HG03342 (cell line): ENCODE measurements at regions not wholly inside any gene's neighbourhood (a gene's known extent, or its start where the extent isn't known, plus 50 kb on each side); places are given as distances from the start of the nearest gene placed in this dataset.
A peak's percentile ranks its signal among the peaks of the same experiment; 100 is the strongest.
"Not testable (repeated sequence)": the region's sequence is repeated elsewhere in the genome, so short reads cannot be mapped to it uniquely, and the experiment has no call there.

Experiments
- ATAC-seq: cut with Tn5 transposase; IDR thresholded peaks from one replicate; pipeline ENCODE4 v1.9.1; 2021; ENCODE audit warnings: mild to moderate bottlenecking, moderate library complexity; ENCODE audit not compliant: unreplicated experiment

DNA sequence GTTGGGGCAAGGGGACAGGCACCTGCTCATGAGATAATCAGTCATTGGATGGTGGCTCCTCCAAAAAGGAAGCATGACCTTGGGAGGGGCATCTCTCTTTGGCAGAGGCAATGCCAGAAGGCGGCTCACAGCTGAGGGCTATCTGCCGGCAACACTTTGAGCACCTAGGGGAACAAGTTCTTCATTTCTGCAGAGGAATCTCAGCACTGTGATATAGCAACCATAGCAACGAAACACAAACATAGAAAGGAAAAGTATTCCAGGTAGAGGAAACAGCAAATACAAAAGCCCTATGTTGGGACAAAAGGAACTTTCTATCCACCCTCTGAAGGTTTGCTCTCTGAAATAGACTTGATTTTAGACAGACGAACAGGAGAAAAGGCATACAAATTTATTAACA, 89.1 kb upstream of the NEDD4L start:
- ATAC-seq: no peak

DNA sequence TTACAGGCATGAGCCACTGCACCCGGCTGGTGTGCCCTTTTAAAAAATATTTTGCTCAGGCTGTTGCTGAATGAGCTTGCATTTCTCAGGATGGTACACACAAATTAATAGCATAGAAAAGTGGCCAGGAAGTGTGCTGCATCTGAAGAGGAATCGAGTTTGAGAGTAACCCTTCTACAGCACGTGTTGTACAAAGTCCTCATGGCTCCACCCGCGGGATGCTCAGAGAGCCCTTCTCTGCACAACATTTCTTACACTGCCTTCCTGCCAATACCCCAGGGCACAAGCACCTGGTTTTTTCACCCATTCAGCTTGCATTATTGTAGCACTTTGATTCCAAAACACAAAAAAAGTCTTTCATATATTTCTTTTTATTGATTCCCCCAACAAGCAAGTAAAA, 90.1 kb upstream of the NEDD4L start:
- ATAC-seq: no peak

DNA sequence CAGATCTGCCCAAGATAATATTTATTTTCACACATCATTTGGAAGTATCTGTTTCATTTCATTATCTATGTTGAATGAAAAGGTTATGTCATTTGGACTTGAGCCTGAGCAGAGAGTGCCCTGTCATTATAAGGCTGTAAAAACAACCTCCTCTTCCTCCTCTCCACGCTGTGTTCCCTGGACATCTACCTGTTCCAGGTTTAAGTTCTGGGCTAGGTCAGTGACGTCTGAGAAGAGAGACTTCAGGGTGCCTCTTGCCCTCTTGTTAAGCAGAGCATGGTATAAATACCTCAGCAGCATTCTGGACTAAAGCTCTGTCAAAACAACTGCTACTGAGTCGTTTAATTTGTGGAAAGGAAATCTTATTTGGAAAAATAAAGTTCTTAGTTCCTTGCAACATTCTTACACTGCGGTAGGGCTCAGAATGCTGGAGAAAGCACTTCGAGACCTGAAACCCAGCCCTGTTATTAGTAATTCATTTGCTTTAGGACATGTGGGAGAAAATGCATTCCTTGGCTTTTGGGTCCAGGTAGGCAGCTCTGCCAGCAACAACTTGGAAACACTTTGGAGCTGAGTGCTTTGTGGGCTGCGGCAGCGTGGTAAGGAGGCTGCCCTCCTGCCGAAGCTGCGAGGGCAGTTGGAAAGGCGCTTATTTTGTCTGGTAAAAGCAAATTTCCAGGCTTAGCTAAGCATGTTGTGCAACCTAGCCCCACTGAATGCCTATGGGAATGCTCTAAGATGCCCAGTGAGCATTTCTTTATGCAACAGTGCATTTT, 91.8 kb upstream of the NEDD4L start:
- no peak for ATAC-seq

DNA sequence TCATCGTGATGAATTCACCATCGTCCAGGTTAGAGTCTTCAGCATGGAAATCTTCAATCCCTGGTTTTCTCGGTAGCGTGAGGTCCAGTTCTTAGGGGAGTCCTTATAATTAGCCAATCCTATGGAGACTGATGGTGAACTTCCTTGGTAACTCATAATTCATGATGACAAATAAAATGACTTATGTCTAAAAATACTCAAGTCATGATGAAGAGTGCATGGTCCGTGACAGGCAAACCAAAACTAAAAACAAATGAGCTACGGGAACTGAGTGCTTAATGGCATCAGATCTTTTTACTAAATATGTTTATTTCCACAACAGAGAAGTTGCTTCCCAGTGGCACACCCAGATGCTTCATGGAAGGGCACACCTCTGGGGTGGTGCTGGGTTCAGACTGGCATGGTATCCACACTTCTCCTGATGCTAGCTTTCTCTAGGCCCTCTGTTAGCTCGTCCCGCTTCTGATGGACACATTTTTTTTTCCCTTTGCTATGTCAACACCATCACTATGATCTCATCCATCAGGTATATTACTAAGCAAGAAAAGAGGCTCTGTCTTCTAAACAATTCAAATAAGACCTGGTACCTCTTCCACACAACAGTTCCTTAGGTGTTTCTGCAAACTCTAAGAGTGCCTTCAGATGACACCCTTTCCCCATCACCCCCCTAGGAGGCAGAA, 92.8 kb upstream of the NEDD4L start:
- ATAC-seq: peak; percentile 66

DNA sequence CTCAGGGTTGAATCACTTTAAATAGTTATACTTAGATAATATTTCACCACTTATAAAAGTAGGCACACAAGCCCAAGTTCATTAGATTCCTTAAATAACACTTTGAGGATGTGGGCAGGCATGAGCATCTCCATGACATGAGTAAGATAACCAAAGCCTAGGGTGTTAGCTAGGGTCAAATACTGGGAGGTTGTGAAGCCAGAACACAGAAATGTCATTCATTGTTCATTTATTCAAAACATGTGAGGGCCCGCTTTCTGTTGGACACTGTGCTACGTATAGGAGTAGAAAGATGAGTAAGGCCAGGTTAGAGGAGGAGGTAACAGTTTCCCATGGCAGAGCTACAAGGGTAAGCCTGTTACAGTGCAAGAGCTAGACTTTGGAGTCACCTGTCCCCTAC, 93.5 kb upstream of the NEDD4L start:
- ATAC-seq: no peak

DNA sequence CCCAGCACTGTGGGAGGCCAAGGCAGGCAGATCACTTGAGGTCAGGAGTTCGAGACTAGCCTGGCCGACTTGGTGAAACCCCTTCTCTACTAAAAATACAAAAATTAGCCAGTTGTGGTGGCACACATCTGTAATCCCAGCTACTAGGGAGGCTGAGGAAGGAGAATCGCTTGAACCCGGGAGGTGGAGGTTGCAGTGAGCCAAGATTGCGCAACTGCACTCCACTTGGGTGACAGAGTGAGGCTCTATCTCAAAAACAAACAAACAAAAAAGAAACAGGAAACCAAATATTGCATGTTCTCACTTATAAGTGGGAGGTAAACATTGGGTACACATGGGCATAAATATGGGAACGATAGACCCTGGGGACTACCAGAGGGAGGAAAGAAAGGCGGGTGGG, 94.7 kb upstream of the NEDD4L start:
- not testable (repeated sequence) for ATAC-seq

DNA sequence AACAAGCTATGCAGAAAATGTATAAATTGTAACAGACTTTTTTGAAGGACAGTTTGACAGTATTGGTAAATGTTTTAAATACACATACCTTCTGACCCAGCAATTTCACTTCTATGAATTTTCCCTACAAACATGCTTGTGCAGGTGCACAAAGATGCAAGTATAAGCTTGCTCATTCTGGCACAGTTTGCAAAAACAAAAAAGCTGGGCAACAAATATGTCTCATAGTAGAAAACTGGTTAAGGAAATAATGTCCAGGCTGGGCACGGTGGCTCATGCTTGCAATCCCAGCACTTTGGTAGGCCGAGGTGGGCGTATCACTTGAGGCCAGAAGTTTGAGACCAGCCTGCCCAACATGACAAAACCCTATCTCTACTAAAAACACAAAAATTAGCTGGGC, 96.9 kb upstream of the NEDD4L start:
- no peak for ATAC-seq

DNA sequence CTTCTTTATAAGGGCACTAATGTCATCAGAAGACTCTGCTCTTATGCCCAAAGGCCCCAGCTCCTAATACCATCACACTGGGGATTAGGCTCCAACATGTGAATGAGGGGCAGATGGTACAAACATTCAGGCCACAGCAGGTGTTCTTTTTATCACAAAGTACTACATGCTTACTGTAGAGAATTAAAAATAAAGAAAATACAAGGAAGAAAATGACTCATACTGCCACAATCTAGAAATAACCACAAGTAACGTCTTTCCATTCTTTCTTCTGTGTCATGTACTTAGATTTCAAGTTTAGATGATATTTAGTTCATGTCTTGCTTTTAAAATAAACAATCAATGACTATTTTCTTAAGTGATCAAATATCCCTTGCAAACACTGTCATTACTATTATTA, 100.3 kb upstream of the NEDD4L start:
- no peak for ATAC-seq

DNA sequence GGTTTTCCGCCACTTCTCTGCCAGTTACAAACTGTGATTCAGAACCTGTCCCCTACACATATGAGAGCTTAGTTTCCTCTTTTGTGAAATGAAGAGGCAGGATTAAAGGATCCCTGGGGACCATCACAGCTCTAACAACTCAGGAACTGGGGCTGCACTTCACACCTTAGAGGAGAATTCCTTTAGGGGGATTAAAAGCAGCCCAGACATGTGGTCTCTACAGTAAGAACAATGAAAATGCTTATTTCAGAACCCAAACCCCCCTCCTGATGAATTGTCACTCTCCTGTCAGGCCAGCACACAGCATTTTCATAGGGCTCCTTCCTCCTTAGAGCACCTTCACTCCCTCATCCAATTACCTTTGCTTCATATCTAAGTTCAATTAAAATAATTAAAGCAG, 101.5 kb upstream of the NEDD4L start:
- ATAC-seq: no peak

DNA sequence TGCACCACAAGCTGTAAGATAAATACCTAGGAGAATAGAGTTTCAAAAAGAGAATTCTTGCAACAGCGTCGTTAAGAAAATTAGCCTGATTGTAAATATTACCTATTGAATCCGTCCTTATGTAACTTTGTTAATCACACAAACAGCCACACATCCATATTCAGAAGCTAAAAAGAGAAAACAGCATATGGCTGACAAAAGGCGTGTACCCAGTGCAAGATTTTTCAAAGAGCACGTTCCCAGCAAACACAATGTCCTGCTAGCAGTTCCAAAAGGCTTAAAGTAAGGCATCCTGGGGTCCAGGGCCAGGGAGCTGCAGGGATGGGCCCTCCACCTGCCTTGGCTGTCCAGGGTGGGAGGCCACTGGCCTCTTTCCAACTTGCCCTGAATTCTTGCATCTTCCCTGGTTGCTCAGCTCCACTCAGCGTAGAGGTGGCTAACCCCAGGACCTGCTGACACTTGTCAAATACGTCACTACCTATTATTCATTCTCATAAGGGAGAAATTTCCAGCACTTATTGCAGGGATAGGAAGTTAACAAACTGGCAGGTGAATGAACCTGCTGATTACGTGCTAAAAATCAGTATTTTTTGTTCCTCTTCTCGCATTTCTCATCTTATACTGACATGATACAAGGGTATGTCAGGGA, 102.1 kb upstream of the NEDD4L start:
- ATAC-seq: no peak

DNA sequence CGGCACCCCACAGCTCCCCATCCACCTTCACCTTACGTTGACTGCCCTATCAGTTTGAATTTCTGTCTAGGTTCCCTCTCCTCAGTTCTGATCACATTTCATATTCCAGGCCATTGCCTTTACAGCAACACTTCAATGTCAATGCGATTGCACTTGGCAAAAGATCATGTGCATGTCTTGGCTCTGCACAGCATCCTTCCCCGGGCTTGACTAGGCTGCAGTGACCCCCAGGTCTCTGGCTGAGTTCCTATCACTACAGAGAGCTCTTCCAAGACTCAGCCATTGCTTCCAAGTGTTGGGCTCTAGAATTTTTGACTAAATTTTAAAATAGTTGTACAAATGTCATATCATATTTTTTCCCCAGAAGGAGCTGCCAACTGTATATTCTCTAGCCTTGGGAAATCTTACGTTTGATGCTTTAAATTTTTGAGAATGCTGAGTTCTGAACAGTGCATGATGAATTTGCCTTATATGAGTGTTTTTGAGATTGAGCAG, 103.8 kb upstream of the NEDD4L start:
- ATAC-seq: no peak

DNA sequence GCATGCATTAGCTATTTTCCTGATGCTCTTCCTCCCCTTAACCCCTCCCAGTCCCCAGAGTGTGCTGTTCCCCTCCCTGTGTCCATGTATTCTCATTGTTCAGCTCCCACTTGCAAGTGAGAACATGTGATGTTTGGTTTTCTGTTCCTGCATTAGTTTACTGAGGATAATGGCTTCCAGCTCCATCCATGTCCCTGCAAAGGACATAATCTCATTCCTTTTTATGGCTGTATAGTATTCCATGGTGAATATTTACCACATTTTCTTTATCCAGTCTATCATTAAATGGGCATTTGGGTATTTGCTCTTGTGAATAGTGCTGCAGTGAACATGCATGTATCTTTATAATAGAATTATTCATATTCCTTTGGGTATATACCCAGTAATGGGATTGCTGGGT, 109.7 kb upstream of the NEDD4L start:
- not testable (repeated sequence) for ATAC-seq

DNA sequence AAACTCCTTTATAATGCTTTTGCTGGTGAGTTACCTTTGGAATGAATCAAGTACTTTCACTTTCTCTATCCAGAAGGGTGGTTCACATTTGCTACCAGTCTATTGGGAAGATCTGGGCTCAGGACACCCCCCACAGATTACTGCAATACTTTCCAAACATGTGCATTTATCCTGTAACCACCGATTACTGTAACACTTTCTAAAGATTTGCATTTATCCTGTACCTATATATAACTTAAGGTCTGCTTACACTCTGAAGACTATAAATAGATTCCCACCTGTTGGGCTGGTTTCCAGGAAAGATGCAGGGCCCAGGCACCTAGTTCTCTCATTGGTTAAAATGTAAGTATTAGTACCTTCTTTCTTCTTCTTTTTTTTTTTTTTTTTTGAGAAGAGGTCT, 113.0 kb upstream of the NEDD4L start:
- ATAC-seq: no peak

DNA sequence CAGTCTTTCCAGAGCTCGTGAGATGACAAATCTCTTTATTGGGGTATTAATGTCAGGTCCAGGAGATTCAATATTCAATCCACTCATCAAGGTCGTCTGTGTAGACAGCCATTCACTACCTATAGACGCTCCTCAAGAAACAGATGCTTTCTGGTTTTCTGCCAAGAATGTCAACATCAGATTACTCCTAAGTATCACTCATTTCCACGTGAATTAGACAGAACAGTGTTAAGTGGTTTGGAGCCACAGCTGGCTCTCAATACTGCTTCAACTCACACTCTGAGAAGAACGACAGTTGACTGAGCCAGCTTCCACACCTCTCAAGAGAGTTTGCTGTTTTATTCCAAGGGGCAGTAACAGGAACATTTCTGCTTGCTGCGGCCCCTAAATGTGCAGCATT, 113.5 kb upstream of the NEDD4L start:
- no peak for ATAC-seq

DNA sequence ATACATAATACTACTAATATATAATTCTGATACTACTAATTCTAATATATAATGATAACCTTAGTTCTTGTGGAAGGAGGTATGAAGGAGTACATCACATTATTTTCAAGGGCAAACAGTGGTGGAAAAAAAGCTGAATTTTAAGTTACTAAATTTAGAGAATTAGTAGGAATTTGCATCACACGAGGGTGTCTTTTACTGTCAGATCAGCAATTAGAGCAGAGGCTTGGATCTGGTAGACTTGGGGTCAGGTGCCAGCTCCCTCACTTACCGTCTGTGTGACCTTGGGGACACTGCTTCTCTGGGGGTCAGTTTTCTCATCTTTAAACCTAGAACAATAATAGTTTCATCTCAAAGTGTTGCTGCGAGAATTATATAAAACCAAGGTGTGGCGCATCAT, 114.1 kb upstream of the NEDD4L start:
- ATAC-seq: no peak

DNA sequence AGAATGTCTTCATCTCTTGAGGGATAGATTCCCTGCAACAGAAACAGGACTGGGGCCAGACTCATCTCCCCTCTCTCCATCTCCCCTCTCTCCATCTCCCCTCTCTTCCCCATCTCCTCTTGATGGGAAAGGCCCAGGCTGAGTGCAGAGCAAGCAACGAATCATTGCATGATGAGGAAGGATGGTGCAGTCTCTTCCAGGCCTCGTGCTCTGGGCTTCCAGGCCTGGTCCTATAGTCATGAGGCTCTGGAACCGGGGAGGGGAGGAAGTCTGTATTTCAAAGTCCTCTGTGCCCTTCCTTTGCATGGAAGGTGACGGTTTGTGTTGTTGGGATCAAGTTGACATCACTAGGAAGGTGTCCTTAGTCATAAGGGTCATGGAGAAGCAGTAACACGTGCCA, 115.6 kb upstream of the NEDD4L start:
- ATAC-seq: no peak

DNA sequence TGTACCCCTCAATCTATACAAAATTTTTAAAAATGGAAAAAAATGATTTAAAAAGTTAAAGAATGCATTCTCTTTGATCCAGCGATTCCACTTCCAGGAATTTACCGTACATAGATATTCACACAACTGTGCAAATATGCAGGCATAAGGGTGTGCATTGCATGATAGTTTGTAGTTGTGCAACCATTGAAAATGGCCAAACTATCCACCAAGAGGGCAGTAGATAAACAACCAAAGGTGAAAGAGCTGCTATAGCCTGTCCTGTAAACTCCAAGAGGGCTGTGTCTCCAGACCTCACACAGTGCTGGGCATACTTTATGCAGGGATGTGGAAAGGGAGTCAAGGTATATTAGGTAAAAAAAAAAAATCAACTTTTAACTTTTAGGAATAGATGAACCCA, 116.5 kb upstream of the NEDD4L start:
- no peak for ATAC-seq

DNA sequence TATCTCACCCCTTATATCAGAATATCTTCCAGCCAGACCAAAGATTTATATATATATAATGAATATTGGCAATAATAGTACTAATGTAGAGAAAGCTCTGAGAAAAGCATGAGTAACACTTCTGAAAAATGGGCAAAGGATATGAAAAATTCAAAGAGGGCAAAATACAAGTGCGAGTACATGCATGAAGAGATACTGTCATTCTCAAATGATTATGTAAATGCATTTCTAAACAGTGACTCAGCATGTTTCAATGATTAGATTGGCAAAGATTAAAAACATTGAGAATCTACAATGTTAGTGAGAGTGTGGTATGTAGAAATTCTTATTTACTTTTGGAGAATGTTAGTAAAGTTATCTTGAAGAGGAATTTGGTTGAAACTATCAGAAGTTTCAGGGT, 118.3 kb upstream of the NEDD4L start:
- no peak for ATAC-seq

DNA sequence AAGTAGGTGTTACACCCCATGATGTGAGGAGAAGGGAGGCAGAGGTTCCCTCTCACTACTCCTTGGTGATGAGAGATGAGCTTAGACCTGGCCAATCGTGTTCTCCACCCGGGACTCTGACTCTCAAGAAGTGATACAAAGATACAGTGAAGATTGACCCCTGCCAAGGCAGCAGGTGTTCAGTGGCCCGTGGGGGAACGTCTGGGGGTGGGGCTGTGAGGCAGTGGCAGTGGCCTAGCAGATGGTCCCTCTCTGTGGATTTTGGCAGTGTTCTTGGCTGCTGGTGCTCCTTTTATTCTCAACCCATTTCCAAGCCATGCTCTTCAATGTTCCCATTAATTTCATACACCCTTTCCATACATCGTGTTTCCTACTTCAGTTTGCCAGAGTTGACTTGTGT, 120.4 kb upstream of the NEDD4L start:
- ATAC-seq: no peak

DNA sequence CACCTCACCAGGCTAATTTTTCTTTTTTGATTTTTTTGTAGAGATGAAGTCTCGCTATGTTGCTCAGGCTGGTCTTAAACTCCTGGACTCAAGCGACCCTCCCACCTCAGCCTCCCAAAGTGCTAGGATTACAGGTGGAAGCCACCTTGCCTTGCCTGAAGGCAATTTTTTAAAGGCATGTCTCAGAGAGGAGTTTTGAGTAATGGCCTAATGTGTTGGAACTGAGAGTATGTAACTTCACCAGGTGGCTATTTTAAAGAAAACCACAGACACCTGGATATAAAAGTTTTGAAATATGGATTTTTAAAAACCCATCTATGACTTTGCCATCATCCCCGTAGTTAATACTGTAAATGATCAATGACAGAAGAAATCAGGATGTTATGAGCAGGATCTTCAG, 119.8 kb upstream of the ATP8B1 start:
- ATAC-seq: no peak

DNA sequence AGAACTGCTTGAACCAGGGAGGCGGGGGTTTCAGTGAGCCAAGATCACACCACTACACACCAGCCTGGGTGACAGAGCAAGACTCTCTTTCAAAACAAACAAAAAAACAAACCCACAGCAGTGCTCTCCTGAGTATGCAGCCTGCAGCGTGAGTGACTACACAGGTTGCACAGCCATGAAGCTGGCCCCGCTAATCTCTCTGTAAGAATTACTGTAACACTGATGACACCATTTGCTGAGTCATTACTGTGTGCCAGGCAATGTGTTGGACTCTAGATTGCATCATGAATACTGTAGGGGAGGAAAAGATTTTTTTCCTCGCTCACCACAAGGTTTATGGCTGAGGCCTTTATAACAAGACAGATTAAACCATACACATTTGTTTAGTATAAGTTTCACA, 118.6 kb upstream of the ATP8B1 start:
- ATAC-seq: no peak

DNA sequence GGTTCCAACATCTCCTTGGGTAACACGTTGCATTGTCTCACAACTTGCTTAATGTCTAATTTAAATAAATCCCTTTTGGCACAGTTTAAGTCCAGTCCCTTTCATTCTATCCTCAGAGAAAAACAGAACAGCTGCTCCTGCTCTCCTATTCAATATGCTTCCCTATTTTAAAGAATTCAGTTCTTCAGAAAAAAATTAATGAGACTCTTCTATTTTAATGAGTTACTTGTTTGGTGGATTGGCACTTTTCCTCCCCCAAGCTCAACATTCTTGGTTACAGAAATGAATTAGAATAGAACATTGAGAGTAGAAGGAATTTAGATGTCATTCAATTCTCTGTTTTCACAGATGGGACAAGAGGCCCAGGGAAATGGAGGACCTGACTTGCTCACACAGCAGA, 116.9 kb upstream of the ATP8B1 start:
- ATAC-seq: no peak
